Testis (tissue), 2 donors: ENCODE measurements at regions not wholly inside any gene's neighbourhood (a gene's known extent, or its start where the extent isn't known, plus 50 kb on each side); places are given as distances from the start of the nearest gene placed in this dataset.

Experiments used
- DNase-seq: peaks from one replicate; pipeline ENCODE4 v3.0.0-alpha.2; 2019
- H3K27ac ChIP-seq, 2 donors: fragments of 200-600 bp; sonication (generic); one replicate each; pipeline ENCODE4 v1.5.1; 2019
- H3K27me3 ChIP-seq: fragments of 200-600 bp; sonication (generic); one replicate; pipeline ENCODE4 v1.5.1; 2019
- H3K36me3 ChIP-seq: fragments of 200-600 bp; sonication (generic); one replicate; pipeline ENCODE4 v1.5.1; 2017; ENCODE audit warnings: low read depth; ENCODE audit errors: missing control alignments
- H3K4me1 ChIP-seq: fragments of 200-600 bp; sonication (generic); one replicate; pipeline ENCODE4 v1.5.1; 2019
- H3K4me3 ChIP-seq, 2 donors: fragments of 200-600 bp; sonication (generic); one replicate each; pipeline ENCODE4 v1.5.1; 2017 to 2019
- H3K9me3 ChIP-seq: fragments of 200-600 bp; sonication (generic); one replicate; pipeline ENCODE4 v1.5.1; 2017
- CTCF ChIP-seq, 3 experiments: fragments of 450-650 bp in 2 of 3; fragments of 200-600 bp in 1 of 3; sonication (generic) in 1 of 3; IDR thresholded peaks; one replicate each; pipeline ENCODE4 v1.5.1; 2016 to 2019; ENCODE audit warnings: antibody characterized with exemption in 3 of 3, mild to moderate bottlenecking in 2 of 3, moderate library complexity in 1 of 3
- POLR2A ChIP-seq: fragments of 450-650 bp; IDR thresholded peaks from one replicate; pipeline ENCODE4 v1.6.1; 2017; ENCODE audit warnings: antibody characterized with exemption, mild to moderate bottlenecking, moderate library complexity
- WGBS, 2 donors: methylation state at CpG; one replicate each; pipeline ENCODE4 v1.1.5; 2018; 5-methylcytosine and 5-hydroxymethylcytosine counted together
- intact Hi-C: fragments of 100-400 bp; cut with DNase I; formaldehyde crosslinking; loops from one replicate; pipeline ENCODE4 v1.15.1; 2023; ENCODE audit warnings: low total_unique reads

DNA sequence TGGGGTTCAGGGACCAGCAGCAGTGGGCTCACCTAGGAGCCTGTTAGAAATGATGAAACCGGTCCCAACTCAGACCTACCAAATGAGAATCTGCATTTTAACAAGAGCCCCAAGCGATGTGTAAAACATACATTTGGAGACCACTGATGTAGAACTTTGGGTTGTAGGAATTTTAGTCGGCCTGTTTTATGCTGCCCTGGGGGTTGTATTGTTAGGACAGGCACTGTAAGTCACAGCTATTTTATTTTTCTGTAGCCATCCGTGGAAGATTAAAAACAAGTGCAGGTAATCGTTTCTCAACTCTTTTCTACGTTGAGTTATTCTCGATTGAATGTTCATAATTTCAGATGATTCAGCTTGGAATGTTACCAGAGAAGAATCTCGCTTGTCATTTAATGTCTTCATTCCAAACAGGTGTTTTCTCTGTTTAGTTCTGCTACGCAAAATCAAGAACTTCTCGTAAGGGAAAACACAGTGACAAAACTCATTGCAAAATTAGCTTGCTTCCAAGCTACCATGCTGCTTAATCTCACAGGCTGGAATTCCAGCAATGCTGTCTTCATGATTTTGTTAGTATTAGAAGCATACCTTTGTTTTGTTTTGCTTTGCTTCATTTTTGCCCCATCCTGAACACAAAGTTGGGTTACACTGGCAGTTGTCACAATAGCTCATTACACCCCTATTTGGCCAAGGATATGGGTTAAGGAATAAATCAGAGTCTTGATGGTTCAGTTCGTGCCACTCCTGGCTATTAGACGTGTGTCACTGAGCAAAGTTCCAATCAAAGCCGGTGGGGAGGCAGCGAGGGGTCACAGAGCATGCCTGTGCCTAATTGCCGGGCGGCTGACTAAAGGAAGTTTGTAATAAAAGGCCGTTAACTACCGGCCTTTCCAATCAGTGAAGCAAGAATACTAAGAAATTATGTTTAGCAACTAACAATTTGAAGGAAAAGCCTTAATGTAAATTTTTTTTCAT is 676.9 kb downstream of the GATA3 start:
- Histone ChIP-seq H3K4me1 (no peaks in the 10 kb centered on the region), H3K4me3 (no peak overlapping the region), H3K27ac (no peak overlapping the region), H3K36me3 (no peaks in the 10 kb centered on the region), H3K9me3 (no peaks in the 10 kb centered on the region), H3K27me3 (no peaks in the 10 kb centered on the region)
- WGBS, 2 donors = 62 to 72% methylated on average over 18 of the region's 18 CpGs
- intact Hi-C loops = no loop called here
- no peak for DNase-seq
- TF ChIP-seq POLR2A (no peak), CTCF (IDR thresholded peaks at IDR 0.05) (no peak)

- H3K4me1 ChIP-seq = no peaks in the 10 kb centered on the region
- no peak for DNase-seq
- 15 to 31% methylated on average over 3 of the region's 3 CpGs for WGBS, 2 donors
- H3K4me3 ChIP-seq = no peak overlapping the region
- H3K36me3 ChIP-seq = no peaks in the 10 kb centered on the region
- H3K9me3 ChIP-seq = no peaks in the 10 kb centered on the region
- intact Hi-C loops = no loop called here
- no peak for TF ChIP-seq CTCF (IDR thresholded peaks at IDR 0.05)
- TF ChIP-seq POLR2A = no peak
- H3K27ac ChIP-seq = no peak overlapping the region
- H3K27me3 ChIP-seq = no peaks in the 10 kb centered on the region
Observed at GRCh38 chr10:8738987-8739386, 684.5 kb downstream of the GATA3 start.

GRCh38 chr10:8752146-8752843 is 697.8 kb downstream of the GATA3 start:
- Histone ChIP-seq H3K9me3 (no peaks in the 10 kb centered on the region), H3K4me1 (peaks cover 3% of the 10 kb centered on the region), H3K27me3 (no peaks in the 10 kb centered on the region), H3K36me3 (no peaks in the 10 kb centered on the region), H3K27ac (no peak overlapping the region), H3K4me3 (no peak overlapping the region)
- intact Hi-C loops = no loop called here
- WGBS, 2 donors = 63 to 66% methylated on average over 7 of the region's 7 CpGs
- no peak for DNase-seq
- TF ChIP-seq POLR2A = no peak
- no peak for TF ChIP-seq CTCF (IDR thresholded peaks at IDR 0.05)

DNA sequence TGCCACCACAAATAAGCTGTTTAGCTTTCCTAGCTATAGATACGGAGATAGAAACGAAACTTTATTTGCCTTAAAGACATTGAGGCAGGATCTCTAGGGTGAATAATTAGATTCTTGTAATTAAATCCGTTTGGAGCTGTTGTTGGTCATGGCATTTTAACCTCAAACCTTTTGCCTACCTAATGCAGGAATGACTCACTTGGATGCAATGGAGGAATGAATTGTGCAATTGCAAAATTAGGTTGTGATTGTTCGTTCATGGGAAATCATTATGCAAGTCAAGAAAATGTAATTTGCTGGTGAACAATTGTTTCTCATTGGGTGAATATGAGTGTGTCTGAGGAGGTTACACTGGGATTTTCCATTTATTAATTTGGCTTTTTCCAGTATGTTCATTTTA is 703.5 kb downstream of the GATA3 start:
- H3K27ac ChIP-seq = no peak overlapping the region
- 51 to 59% methylated on average over 4 of the region's 4 CpGs for WGBS, 2 donors
- no peaks in the 10 kb centered on the region for H3K27me3 ChIP-seq
- no peak overlapping the region for H3K4me3 ChIP-seq
- H3K4me1 ChIP-seq = peaks cover 3% of the 10 kb centered on the region
- no peaks in the 10 kb centered on the region for H3K9me3 ChIP-seq
- DNase-seq = no peak
- intact Hi-C loops = no loop called here
- no peaks in the 10 kb centered on the region for H3K36me3 ChIP-seq
- TF ChIP-seq POLR2A (no peak), CTCF (IDR thresholded peaks at IDR 0.05) (no peak)
